ENCODE measurements at regions not wholly inside any gene's neighbourhood (a gene's known extent, or its start where the extent isn't known, plus 50 kb on each side); places are given as distances from the start of the nearest gene placed in this dataset.

GRCh38 chr22:27669798-27670599 lies 131.6 kb downstream of the MN1 start:
- no TSS peak for BruUV-seq (replicated peaks)
- no peak for DNase-seq (ENCODE audit: low spot score)
- no peak for TF ChIP-seq CTCF (conservative IDR thresholded peaks at IDR 0.05; ENCODE audit: low read depth, low read length)
- no peak for TF ChIP-seq EZH2 (IDR thresholded peaks at IDR 0.05; ENCODE audit: borderline replicate concordance, low read depth, low read length, poor library complexity, severe bottlenecking)
- Histone ChIP-seq H3K27me3 (replicated peaks; ENCODE audit: insufficient read depth, low read depth, low read length, poor library complexity) (no peaks in the 10 kb centered on the region), H3K36me3 (ENCODE audit: insufficient read depth, low read length, poor library complexity, severe bottlenecking) (no peaks in the 10 kb centered on the region), H3K4me1 (ENCODE audit: insufficient read depth, low read length, poor library complexity, severe bottlenecking) (peaks cover 9% of the 10 kb centered on the region), H3K9me3 (ENCODE audit: low read depth, low read length, poor library complexity, severe bottlenecking) (peaks cover 2% of the 10 kb centered on the region), H3K27ac (ENCODE audit: low read depth, low read length, poor library complexity, severe bottlenecking) (no peak overlapping the region), H3K4me3 (ENCODE audit: low read depth, low read length, poor library complexity, severe bottlenecking) (no peak overlapping the region)
- ChIA-PET POLR2A (ENCODE audit: low non-redundant PET) (no interaction called here), CTCF (no interaction called here)
- intact Hi-C loops (cut with micrococcal nuclease; ENCODE audit: unreplicated experiment): no loop called here

GRCh38 chr22:27670701-27671412 lies 130.7 kb downstream of the MN1 start:
- peak; percentile 58 for DNase-seq (ENCODE audit: low spot score)
- H3K27ac ChIP-seq (ENCODE audit: low read depth, low read length, poor library complexity, severe bottlenecking): peak overlapping the region; percentile 51
- no TSS peak for BruUV-seq (replicated peaks)

GRCh38 chr22:27671413-27671935 lies 130.1 kb downstream of the MN1 start:
- no peak for TF ChIP-seq EZH2 (IDR thresholded peaks at IDR 0.05; ENCODE audit: borderline replicate concordance, low read depth, low read length, poor library complexity, severe bottlenecking)
- no peak for TF ChIP-seq CTCF (conservative IDR thresholded peaks at IDR 0.05; ENCODE audit: low read depth, low read length)
- Histone ChIP-seq H3K9me3 (ENCODE audit: low read depth, low read length, poor library complexity, severe bottlenecking) (no peaks in the 10 kb centered on the region), H3K27me3 (replicated peaks; ENCODE audit: insufficient read depth, low read depth, low read length, poor library complexity) (no peaks in the 10 kb centered on the region), H3K27ac (ENCODE audit: low read depth, low read length, poor library complexity, severe bottlenecking) (no peak overlapping the region), H3K36me3 (ENCODE audit: insufficient read depth, low read length, poor library complexity, severe bottlenecking) (no peaks in the 10 kb centered on the region), H3K4me1 (ENCODE audit: insufficient read depth, low read length, poor library complexity, severe bottlenecking) (peaks cover 9% of the 10 kb centered on the region), H3K4me3 (ENCODE audit: low read depth, low read length, poor library complexity, severe bottlenecking) (no peak overlapping the region)
- ChIA-PET POLR2A (ENCODE audit: low non-redundant PET) (no interaction called here), CTCF (no interaction called here)
- BruUV-seq (replicated peaks): no TSS peak
- intact Hi-C loops (cut with micrococcal nuclease; ENCODE audit: unreplicated experiment): no loop called here
- DNase-seq (ENCODE audit: low spot score): no peak

More at GRCh38 chr22:27670701-27671412, 130.7 kb downstream of the MN1 start:
- ChIA-PET CTCF (interaction anchor here (0.6 kb wide), 1 partner anchor 915 kb away, joined by 7 read pairs; no protein-coding TSS in a partner anchor), POLR2A (ENCODE audit: low non-redundant PET) (no interaction called here)
- TF ChIP-seq CTCF (conservative IDR thresholded peaks at IDR 0.05; ENCODE audit: low read depth, low read length) (no peak), EZH2 (IDR thresholded peaks at IDR 0.05; ENCODE audit: borderline replicate concordance, low read depth, low read length, poor library complexity, severe bottlenecking) (no peak)
- Histone ChIP-seq H3K36me3 (ENCODE audit: insufficient read depth, low read length, poor library complexity, severe bottlenecking) (no peaks in the 10 kb centered on the region), H3K27me3 (replicated peaks; ENCODE audit: insufficient read depth, low read depth, low read length, poor library complexity) (no peaks in the 10 kb centered on the region), H3K4me3 (ENCODE audit: low read depth, low read length, poor library complexity, severe bottlenecking) (no peak overlapping the region), H3K9me3 (ENCODE audit: low read depth, low read length, poor library complexity, severe bottlenecking) (peaks cover 2% of the 10 kb centered on the region), H3K4me1 (ENCODE audit: insufficient read depth, low read length, poor library complexity, severe bottlenecking) (peaks cover 9% of the 10 kb centered on the region)
- intact Hi-C loops (cut with micrococcal nuclease; ENCODE audit: unreplicated experiment): no loop called here

Measured in A673 (cell line).